Epithelial cell of proximal tubule (primary cell): ENCODE measurements at regions not wholly inside any gene's neighbourhood (a gene's known extent, or its start where the extent isn't known, plus 50 kb on each side); places are given as distances from the start of the nearest gene placed in this dataset.
A peak's percentile ranks its signal among the peaks of the same experiment; 100 is the strongest.

Experiments
- DNase-seq: peaks from one replicate; pipeline ENCODE4 v3.0.0-alpha.2; 2011; ENCODE audit warnings: low read depth
- H3K4me3 ChIP-seq: 2 replicates; pipeline ENCODE4 v1.5.1; 2011; ENCODE audit warnings: low read depth, mild to moderate bottlenecking, low read length
- TF ChIP-seq, protein P1 (sequence below): conservative IDR thresholded peaks from 2 replicates; pipeline ENCODE4 v1.5.1; 2012; ENCODE audit warnings: low read depth, mild to moderate bottlenecking, low read length

DNA sequence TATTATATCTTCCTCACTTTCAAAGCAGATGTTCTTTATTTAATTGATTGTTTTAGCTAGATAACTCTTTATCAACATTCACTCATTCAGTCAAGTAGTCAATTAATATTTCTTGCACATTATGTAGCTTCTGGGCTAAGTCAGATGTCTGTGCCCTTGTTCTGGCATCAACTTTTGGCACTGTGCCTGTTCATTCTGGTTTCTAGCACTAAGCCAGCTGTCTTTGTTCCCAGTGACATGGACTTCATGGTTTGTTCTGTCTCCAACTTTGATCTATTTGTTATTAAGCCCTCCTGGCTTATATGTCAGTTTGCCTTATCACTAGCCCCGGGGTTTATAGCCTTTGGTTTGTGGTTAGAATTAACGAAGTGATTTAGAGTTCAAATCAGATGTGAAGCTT is 247.9 kb upstream of the SYT4 start:
- no peak for DNase-seq
- no peak overlapping the region for H3K4me3 ChIP-seq
- TF ChIP-seq, protein P1, sequence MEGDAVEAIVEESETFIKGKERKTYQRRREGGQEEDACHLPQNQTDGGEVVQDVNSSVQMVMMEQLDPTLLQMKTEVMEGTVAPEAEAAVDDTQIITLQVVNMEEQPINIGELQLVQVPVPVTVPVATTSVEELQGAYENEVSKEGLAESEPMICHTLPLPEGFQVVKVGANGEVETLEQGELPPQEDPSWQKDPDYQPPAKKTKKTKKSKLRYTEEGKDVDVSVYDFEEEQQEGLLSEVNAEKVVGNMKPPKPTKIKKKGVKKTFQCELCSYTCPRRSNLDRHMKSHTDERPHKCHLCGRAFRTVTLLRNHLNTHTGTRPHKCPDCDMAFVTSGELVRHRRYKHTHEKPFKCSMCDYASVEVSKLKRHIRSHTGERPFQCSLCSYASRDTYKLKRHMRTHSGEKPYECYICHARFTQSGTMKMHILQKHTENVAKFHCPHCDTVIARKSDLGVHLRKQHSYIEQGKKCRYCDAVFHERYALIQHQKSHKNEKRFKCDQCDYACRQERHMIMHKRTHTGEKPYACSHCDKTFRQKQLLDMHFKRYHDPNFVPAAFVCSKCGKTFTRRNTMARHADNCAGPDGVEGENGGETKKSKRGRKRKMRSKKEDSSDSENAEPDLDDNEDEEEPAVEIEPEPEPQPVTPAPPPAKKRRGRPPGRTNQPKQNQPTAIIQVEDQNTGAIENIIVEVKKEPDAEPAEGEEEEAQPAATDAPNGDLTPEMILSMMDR: no peak

DNA sequence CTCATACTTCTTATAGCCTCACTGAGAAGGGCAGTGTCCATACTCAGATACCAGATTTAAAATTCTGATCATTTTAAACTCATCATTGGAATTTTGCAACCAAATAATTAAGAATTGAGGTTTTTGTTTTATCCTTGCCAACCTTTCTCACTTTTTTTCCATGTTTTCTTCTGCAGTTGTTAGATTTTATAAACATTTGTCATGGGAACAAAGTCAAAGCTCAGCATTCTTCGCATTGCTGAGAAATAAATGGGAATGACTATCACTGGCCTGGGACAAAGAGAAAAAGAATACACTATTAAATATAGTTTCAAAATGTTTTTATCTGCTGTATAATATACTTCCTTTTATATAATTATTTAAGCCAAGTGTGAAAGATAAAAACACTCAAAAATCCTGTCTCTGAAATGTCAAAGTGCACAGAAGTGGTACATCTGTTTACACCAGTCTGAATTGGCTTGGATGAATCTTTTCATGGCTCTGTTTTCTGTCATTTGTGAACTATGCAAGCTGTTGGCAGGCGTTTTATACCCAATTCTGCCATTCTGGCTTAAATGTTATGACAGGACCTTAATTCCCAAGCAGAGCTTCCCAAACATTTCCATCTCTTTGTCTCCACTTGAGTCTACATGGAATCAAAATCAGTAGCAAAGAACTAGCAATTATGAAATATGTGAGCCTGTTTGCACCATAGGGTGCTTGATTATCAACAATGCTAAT is 249.3 kb upstream of the SYT4 start:
- no peak overlapping the region for H3K4me3 ChIP-seq
- no peak for DNase-seq
- TF ChIP-seq, protein P1: no peak

DNA sequence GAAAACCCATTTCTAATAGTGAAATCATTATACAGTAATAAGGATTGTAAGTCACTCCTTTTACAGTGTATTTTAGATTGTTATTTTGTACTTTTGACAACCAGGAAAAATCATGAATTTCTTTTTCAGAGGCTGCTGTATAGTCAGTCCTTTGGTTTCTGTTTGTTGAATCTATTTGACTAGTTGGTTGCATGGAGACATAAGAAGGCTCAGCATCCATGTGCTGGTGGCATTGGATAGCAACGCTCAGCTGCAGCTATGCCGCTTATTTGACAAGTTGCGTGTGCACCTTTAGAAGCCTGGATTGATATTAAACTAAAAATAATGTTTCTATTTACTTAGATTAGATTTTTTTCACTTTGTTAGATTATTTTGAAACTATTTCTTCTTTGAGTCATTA is 254.1 kb upstream of the SYT4 start:
- no peak for DNase-seq
- TF ChIP-seq, protein P1: no peak
- H3K4me3 ChIP-seq: no peak overlapping the region

DNA sequence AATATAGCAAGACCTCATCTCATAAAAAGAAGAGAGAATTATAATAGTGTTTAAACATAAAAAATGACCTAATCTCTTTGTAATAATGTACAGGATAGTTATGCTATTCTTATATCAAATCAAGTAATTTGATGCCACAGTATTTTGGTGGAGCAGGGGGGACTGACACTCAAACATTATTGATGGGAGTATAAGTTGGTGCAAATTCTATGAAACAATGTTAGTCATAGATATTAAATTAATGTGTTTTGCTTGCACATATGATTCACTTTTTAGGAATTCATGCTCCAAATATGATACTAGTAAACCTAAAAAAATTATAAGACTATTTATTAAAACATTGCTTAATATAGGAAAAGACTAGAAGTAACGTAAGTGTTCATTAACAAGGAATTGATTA is 256.1 kb upstream of the SYT4 start:
- TF ChIP-seq, protein P1: no peak
- no peak for DNase-seq
- H3K4me3 ChIP-seq: no peak overlapping the region

DNA sequence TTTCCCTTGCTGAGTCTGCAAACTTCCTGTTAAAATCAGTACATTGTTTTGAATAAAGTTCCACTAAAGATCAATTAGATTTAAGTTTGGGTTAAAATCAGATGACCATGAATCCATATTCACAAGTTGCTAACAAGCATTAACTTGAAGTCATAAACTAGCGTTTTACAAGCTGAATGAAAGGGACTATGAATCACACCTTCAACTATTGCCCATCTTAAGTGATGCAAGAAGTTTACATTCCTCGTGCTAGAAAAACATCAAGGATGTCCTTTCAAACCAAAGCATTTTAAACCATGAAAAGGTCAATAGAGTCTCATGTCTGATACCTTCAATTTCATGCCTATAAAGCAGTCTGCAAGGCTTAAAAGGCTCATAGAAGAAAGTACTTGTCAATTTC is 257.2 kb upstream of the SYT4 start:
- TF ChIP-seq, protein P1: no peak
- peak; percentile 6 for DNase-seq
- H3K4me3 ChIP-seq: no peak overlapping the region

DNA sequence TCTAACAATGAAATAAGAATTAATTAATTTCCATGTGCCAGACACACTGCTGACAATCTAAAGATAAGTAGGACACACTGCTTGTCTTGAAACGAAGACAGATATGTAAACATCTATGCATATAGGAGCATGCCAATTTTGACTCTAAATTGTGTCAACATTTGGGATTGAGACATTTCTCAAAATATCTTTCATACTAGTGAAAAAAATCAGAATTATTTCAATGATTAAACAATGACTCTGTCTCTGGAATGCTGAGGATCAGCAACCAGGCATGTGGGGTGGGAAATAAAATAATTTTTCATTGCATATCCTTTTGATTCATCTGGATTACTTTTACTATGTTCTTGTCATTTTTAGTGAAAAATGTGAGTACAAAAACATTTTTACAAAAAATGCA is 262.6 kb upstream of the SYT4 start:
- DNase-seq: no peak
- TF ChIP-seq, protein P1: no peak
- H3K4me3 ChIP-seq: no peak overlapping the region

DNA sequence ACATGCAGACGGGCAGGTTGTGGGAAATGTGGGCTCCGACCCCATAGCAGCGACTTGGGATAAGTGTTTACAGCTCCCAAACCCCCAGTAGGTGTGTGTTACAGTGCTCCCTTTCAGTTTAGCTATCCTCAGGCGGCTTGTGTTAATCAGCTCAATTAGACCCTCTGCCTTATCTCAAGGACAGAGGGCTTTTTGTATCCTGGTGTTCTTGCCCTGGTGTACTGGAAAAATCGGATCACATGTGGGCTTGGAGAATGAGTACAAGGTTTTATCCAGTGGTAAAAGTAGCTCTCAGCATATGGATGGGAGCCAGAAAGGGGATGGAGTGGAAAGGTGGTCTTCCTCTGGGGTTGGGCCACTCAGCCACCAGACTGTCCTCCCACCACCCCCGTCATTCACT is 264.7 kb upstream of the SYT4 start:
- TF ChIP-seq, protein P1: no peak
- no peak for DNase-seq
- no peak overlapping the region for H3K4me3 ChIP-seq
